H1 (cell line): ENCODE measurements at regions not wholly inside any gene's neighbourhood (a gene's known extent, or its start where the extent isn't known, plus 50 kb on each side); places are given as distances from the start of the nearest gene placed in this dataset.

Experiments
- CTCF ChIA-PET: fragments of 300-600 bp; sonication (Branson Sonifier 250); formaldehyde crosslinking; loops from one replicate; lab custom pipeline; 2021; ENCODE audit not compliant: partially characterized antibody; lab: Charles Lee
- POLR2A ChIA-PET: fragments of 300-600 bp; sonication (Branson Sonifier 250); formaldehyde crosslinking; loops from one replicate; lab custom pipeline; 2021; ENCODE audit warnings: inconsistent platforms; ENCODE audit not compliant: partially characterized antibody; lab: Charles Lee
- DNase-seq, 2 experiments: peaks; one replicate each; pipeline versions ENCODE4 v3.0.0 to v3.0.0-alpha.2; 2010 to 2022; ENCODE audit warnings: low spot score in 2 of 2, low read depth in 1 of 2, mixed read lengths in 1 of 2
- FAIRE-seq: peaks from 2 replicates; lab custom pipeline; 2011; peaks lifted over from hg19 to GRCh38; lab: Jason Lieb, UNC
- H2AFZ ChIP-seq: 2 replicates; pipeline ENCODE4 v1.8.1; 2012; ENCODE audit warnings: low read length, inconsistent platforms
- H2AK5ac ChIP-seq: 2 replicates; pipeline ENCODE4 v1.6.1; 2013; ENCODE audit warnings: low read depth, low read length
- H2BK120ac ChIP-seq: replicated peaks from 2 replicates; pipeline ENCODE3; 2013; ENCODE audit warnings: low read depth, low read length, inconsistent platforms
- H2BK12ac ChIP-seq: 2 replicates; pipeline ENCODE4 v1.6.1; 2013; ENCODE audit warnings: low read depth, low read length
- H2BK15ac ChIP-seq: 2 replicates; pipeline ENCODE4 v1.6.1; 2013; ENCODE audit warnings: low read length
- H2BK20ac ChIP-seq: 2 replicates; pipeline ENCODE4 v1.6.1; 2013; ENCODE audit warnings: low read length
- H2BK5ac ChIP-seq: 2 replicates; pipeline ENCODE4 v1.6.1; 2013; ENCODE audit warnings: low read depth, low read length
- H3K14ac ChIP-seq: 2 replicates; pipeline ENCODE4 v1.6.1; 2013; ENCODE audit warnings: inconsistent platforms; ENCODE audit not compliant: insufficient read length
- H3K18ac ChIP-seq: 2 replicates; pipeline ENCODE4 v1.6.1; 2013; ENCODE audit warnings: low read length; ENCODE audit errors: extremely low read depth
- H3K23ac ChIP-seq: 2 replicates; pipeline ENCODE4 v1.6.1; 2013; ENCODE audit warnings: inconsistent platforms; ENCODE audit not compliant: insufficient read length
- H3K23me2 ChIP-seq: 2 replicates; pipeline ENCODE4 v1.6.1; 2013; ENCODE audit warnings: low read depth, low read length
- H3K27ac ChIP-seq: 2 replicates; pipeline ENCODE4 v1.6.1; 2011; ENCODE audit warnings: low read depth, low read length, inconsistent platforms
- H3K27me3 ChIP-seq, 4 experiments: replicated peaks in 1 of 4; 1 replicate in 1 of 4; 2 replicates in 3 of 4; pipeline versions ENCODE4 v1.6.1 to v1.8.1; 2011 to 2013; ENCODE audit warnings: low read length in 3 of 4, mild to moderate bottlenecking in 3 of 4, inconsistent platforms in 2 of 4, mixed read lengths in 2 of 4, moderate library complexity in 1 of 4; ENCODE audit not compliant: control insufficient read depth in 3 of 4, insufficient read depth in 3 of 4; ENCODE audit errors: extremely low read depth in 1 of 4
- H3K36me3 ChIP-seq, 4 experiments: 2 replicates each; pipeline versions ENCODE4 v1.6.1 to v1.8.1; 2011 to 2013; ENCODE audit warnings: mild to moderate bottlenecking in 4 of 4, low read length in 3 of 4, moderate library complexity in 2 of 4, control low read depth in 1 of 4, inconsistent platforms in 1 of 4; ENCODE audit not compliant: insufficient read depth in 4 of 4, control insufficient read depth in 2 of 4
- H3K4ac ChIP-seq: replicated peaks from 2 replicates; pipeline ENCODE3; 2013; ENCODE audit warnings: low read length, low read depth, mixed read lengths, inconsistent platforms; ENCODE audit not compliant: insufficient read length
- H3K4me1 ChIP-seq, 4 experiments: replicated peaks in 1 of 4; 1 replicate in 1 of 4; 2 replicates in 3 of 4; pipeline versions ENCODE4 v1.6.1 to v1.8.1; 2011 to 2013; ENCODE audit warnings: low read length in 3 of 4, inconsistent platforms in 2 of 4, mixed read lengths in 1 of 4; ENCODE audit not compliant: insufficient read depth in 4 of 4, control insufficient read depth in 3 of 4
- H3K4me2 ChIP-seq, 2 experiments: 2 replicates each; pipeline versions ENCODE4 v1.6.1 to v1.8.1; 2011 to 2013; ENCODE audit warnings: low read depth in 2 of 2, low read length in 2 of 2, control low read depth in 1 of 2, inconsistent platforms in 1 of 2, mild to moderate bottlenecking in 1 of 2; ENCODE audit not compliant: insufficient read depth in 1 of 2
- H3K4me3 ChIP-seq, 4 experiments: fragments of 200-600, 300-600 bp in 1 of 4; sonication (generic), shearing (Covaris generic), sonication (Bioruptor Twin) in 1 of 4; 2 replicates each; pipeline versions ENCODE4 v1.5.1 to v1.8.1; 2011 to 2016; ENCODE audit warnings: low read length in 4 of 4, low read depth in 3 of 4, control low read depth in 2 of 4, inconsistent platforms in 2 of 4, mild to moderate bottlenecking in 2 of 4, mixed read lengths in 1 of 4, moderate library complexity in 1 of 4; ENCODE audit not compliant: insufficient read depth in 2 of 4; ENCODE audit errors: extremely low read depth in 1 of 4
- H3K56ac ChIP-seq: replicated peaks from 2 replicates; pipeline ENCODE3; 2013; ENCODE audit warnings: low read depth, mild to moderate bottlenecking, mixed read lengths, low read length, inconsistent platforms; ENCODE audit not compliant: insufficient read length
- H3K79me1 ChIP-seq: 2 replicates; pipeline ENCODE4 v1.6.1; 2013; ENCODE audit warnings: low read depth, low read length, control low read depth
- H3K79me2 ChIP-seq, 2 experiments: 2 replicates each; pipeline versions ENCODE4 v1.6.1 to v1.8.1; 2012 to 2013; ENCODE audit warnings: low read length in 2 of 2, mild to moderate bottlenecking in 2 of 2, inconsistent platforms in 1 of 2; ENCODE audit not compliant: insufficient read depth in 2 of 2, control insufficient read depth in 1 of 2
- H3K9ac ChIP-seq, 4 experiments: replicated peaks in 1 of 4; 1 replicate in 1 of 4; 2 replicates in 3 of 4; pipeline versions ENCODE4 v1.6.1 to v1.8.1; 2011 to 2013; ENCODE audit warnings: low read depth in 3 of 4, low read length in 3 of 4, control low read depth in 2 of 4, mild to moderate bottlenecking in 2 of 4, moderate library complexity in 2 of 4, inconsistent platforms in 1 of 4; ENCODE audit errors: extremely low read depth in 1 of 4
- H3K9me3 ChIP-seq, 2 experiments: 2 replicates each; pipeline versions ENCODE4 v1.6.1 to v1.8.1; 2012 to 2013; ENCODE audit warnings: mild to moderate bottlenecking in 2 of 2, moderate library complexity in 2 of 2, control low read depth in 1 of 2, inconsistent platforms in 1 of 2, low read depth in 1 of 2, low read length in 1 of 2, mixed read lengths in 1 of 2; ENCODE audit not compliant: insufficient read depth in 2 of 2
- H4K20me1 ChIP-seq, 2 experiments: replicated peaks in 1 of 2; 2 replicates each; pipeline versions ENCODE3 to v1.8.1; 2011 to 2013; ENCODE audit warnings: inconsistent platforms in 2 of 2, low read length in 2 of 2, mild to moderate bottlenecking in 1 of 2; ENCODE audit not compliant: insufficient read depth in 2 of 2, control insufficient read depth in 1 of 2
- H4K5ac ChIP-seq: 2 replicates; pipeline ENCODE4 v1.6.1; 2013; ENCODE audit warnings: low read length, low read depth, mixed read lengths, inconsistent platforms; ENCODE audit not compliant: insufficient read length
- H4K8ac ChIP-seq: 2 replicates; pipeline ENCODE4 v1.8.0; 2013; ENCODE audit warnings: mild to moderate bottlenecking, moderate library complexity, low read length, inconsistent platforms; ENCODE audit not compliant: insufficient read depth; ENCODE audit errors: extremely low read depth
- H4K91ac ChIP-seq: replicated peaks from 2 replicates; pipeline ENCODE3; 2013; ENCODE audit warnings: low read length, mixed read lengths, inconsistent platforms; ENCODE audit not compliant: insufficient read length
- ATF2 ChIP-seq: IDR thresholded peaks from 2 replicates; pipeline ENCODE4 v1.6.1; 2012; ENCODE audit warnings: low read length, inconsistent platforms
- BACH1 ChIP-seq: IDR thresholded peaks from 2 replicates; pipeline ENCODE4 v1.6.1; 2012; ENCODE audit warnings: low read length, improper control_type of control experiment
- CTBP2 ChIP-seq: IDR thresholded peaks from 2 replicates; pipeline ENCODE4 v1.7.0; 2011; ENCODE audit warnings: borderline replicate concordance, mild to moderate bottlenecking, moderate library complexity, mixed read lengths, low read length; ENCODE audit not compliant: insufficient read depth, insufficient read length
- FOSL1 ChIP-seq: IDR thresholded peaks from 2 replicates; pipeline ENCODE4 v1.6.1; 2011; ENCODE audit warnings: mild to moderate bottlenecking, low read depth, low read length, moderate library complexity; ENCODE audit not compliant: insufficient read depth
- MAX ChIP-seq: IDR thresholded peaks from 2 replicates; pipeline ENCODE4 v1.6.1; 2012; ENCODE audit warnings: inconsistent platforms
- ZNF274 ChIP-seq: IDR thresholded peaks from 2 replicates; pipeline ENCODE4 v1.7.0; 2012; ENCODE audit warnings: low read length, borderline replicate concordance; ENCODE audit errors: extremely low read depth
- WGBS, 2 experiments: shearing (Covaris generic) in 1 of 2; methylation state at CpG; one replicate each; pipeline versions ENCODE4 v1.1.6 to v1.1.7; 2013 to 2015; ENCODE audit warnings: low lambda C conversion rate in 2 of 2, mixed read lengths in 2 of 2, inconsistent platforms in 1 of 2, low coverage in 1 of 2, missing lambda C conversion rate in 1 of 2; ENCODE audit not compliant: insufficient replicate concordance in 2 of 2, insufficient coverage in 1 of 2, insufficient read length in 1 of 2; ENCODE audit errors: extremely low coverage in 1 of 2, missing lambda C conversion rate in 1 of 2; 5-methylcytosine and 5-hydroxymethylcytosine counted together

GRCh38 chr1:57633056-57633455, 209.2 kb upstream of the DAB1 start:
- H3K14ac ChIP-seq = no peak overlapping the region
- CTCF ChIA-PET = interaction anchor here (1.0 to 1.2 kb wide), 4 partner anchors 10 to 138 kb away, joined by 3 to 4 read pairs (median 3); no protein-coding TSS in a partner anchor
- DNase-seq = no peak

More at GRCh38 chr1:57633056-57633455, 209.2 kb upstream of the DAB1 start:
- Histone ChIP-seq H3K4me2 (no peak overlapping the region; a peak in 1 of 4 replicates), H3K79me2 (no peaks in the 10 kb centered on the region), H4K8ac (no peak overlapping the region), H2BK5ac (no peak overlapping the region), H3K9me3 (no peaks in the 10 kb centered on the region), H2BK15ac (no peak overlapping the region), H3K4me1 (peaks cover 0 to 5% (median 2%) of the 10 kb centered on the region in 4 experiments; a peak in 5 of 7 replicates), H2BK120ac (no peak overlapping the region), H3K18ac (no peak overlapping the region), H2AK5ac (no peak overlapping the region), H3K56ac (no peak overlapping the region), H3K4ac (no peak overlapping the region), H4K20me1 (no peaks in the 10 kb centered on the region), H3K9ac (no peak overlapping the region), H4K5ac (no peak overlapping the region), H3K23ac (no peak overlapping the region), H3K27ac (no peak overlapping the region), H3K4me3 (no peak overlapping the region), H3K27me3 (no peaks in the 10 kb centered on the region), H2BK12ac (no peak overlapping the region; the same call in 1 of the 2 replicates), H3K36me3 (no peaks in the 10 kb centered on the region), H3K79me1 (no peaks in the 10 kb centered on the region), H4K91ac (no peak overlapping the region), H2BK20ac (no peak overlapping the region), H2AFZ (no peak overlapping the region), H3K23me2 (no peaks in the 10 kb centered on the region)
- TF ChIP-seq FOSL1 = no peak
- no peak for TF ChIP-seq BACH1
- TF ChIP-seq MAX = no peak
- no peak for TF ChIP-seq ATF2
- TF ChIP-seq CTBP2 = no peak
- TF ChIP-seq ZNF274 = no peak
- no peak for FAIRE-seq
- POLR2A ChIA-PET = interaction anchor here (0.7 kb wide), 1 partner anchor 250 kb away, joined by 3 read pairs; no protein-coding TSS in a partner anchor
- 38% methylated on average over 4 of the region's 4 CpGs; no CpG with 5 or more reads in 1 of the 2 experiments for WGBS, 2 experiments
